H1 (cell line): ENCODE measurements at regions not wholly inside any gene's neighbourhood (a gene's known extent, or its start where the extent isn't known, plus 50 kb on each side); places are given as distances from the start of the nearest gene placed in this dataset.

Source experiments
- BRCA1 ChIP-seq: IDR thresholded peaks from 2 replicates; pipeline ENCODE4 v1.6.1; 2012; ENCODE audit warnings: low read depth, low read length, improper control_type of control experiment
- E2F6 ChIP-seq: IDR thresholded peaks from 2 replicates; pipeline ENCODE4 v1.6.1; 2012; ENCODE audit warnings: inconsistent platforms
- GABPA ChIP-seq: IDR thresholded peaks from 2 replicates; pipeline ENCODE4 v1.6.1; 2011; ENCODE audit warnings: mild to moderate bottlenecking, low read length, moderate library complexity, borderline replicate concordance; ENCODE audit not compliant: insufficient read depth
- HDAC6 ChIP-seq: IDR thresholded peaks from one replicate; pipeline ENCODE4 v1.7.1; 2012; ENCODE audit warnings: low read depth, mild to moderate bottlenecking, inconsistent platforms, low read length, moderate library complexity
- KDM5A ChIP-seq: fragments of 200-600 bp; IDR thresholded peaks from 2 replicates; pipeline ENCODE4 v1.7.1; 2012; ENCODE audit warnings: mild to moderate bottlenecking, low read length, inconsistent platforms, mixed read lengths
- MAFK ChIP-seq: IDR thresholded peaks from 2 replicates; pipeline ENCODE4 v1.6.1; 2012; ENCODE audit warnings: low read depth, mild to moderate bottlenecking, improper control_type of control experiment, low read length
- RAD21 ChIP-seq, 2 experiments: IDR thresholded peaks in 1 of 2; conservative IDR thresholded peaks in 1 of 2; 2 replicates each; pipeline ENCODE4 v1.6.1; 2011; ENCODE audit warnings: low read depth in 2 of 2, low read length in 2 of 2, improper control_type of control experiment in 1 of 2, inconsistent platforms in 1 of 2, mild to moderate bottlenecking in 1 of 2, moderate library complexity in 1 of 2
- RFX5 ChIP-seq: IDR thresholded peaks from 2 replicates; pipeline ENCODE4 v1.6.1; 2011; ENCODE audit warnings: low read depth, low read length, improper control_type of control experiment, borderline replicate concordance
- RXRA ChIP-seq: IDR thresholded peaks from 2 replicates; pipeline ENCODE4 v1.6.1; 2011; ENCODE audit warnings: low read depth, mild to moderate bottlenecking, low read length, moderate library complexity; ENCODE audit not compliant: insufficient read depth
- SIX5 ChIP-seq: IDR thresholded peaks from 2 replicates; pipeline ENCODE4 v1.6.1; 2011; ENCODE audit warnings: mild to moderate bottlenecking, low read depth, low read length
- TCF12 ChIP-seq: IDR thresholded peaks from 2 replicates; pipeline ENCODE4 v1.6.1; 2011; ENCODE audit warnings: low read depth, mild to moderate bottlenecking, low read length
- TEAD4 ChIP-seq: IDR thresholded peaks from 2 replicates; pipeline ENCODE4 v1.6.1; 2012; ENCODE audit warnings: low read depth, low read length, inconsistent platforms, mixed read lengths
- YY1 ChIP-seq: IDR thresholded peaks from 2 replicates; pipeline ENCODE4 v1.6.1; 2011; ENCODE audit warnings: low read depth, mild to moderate bottlenecking, low read length

DNA sequence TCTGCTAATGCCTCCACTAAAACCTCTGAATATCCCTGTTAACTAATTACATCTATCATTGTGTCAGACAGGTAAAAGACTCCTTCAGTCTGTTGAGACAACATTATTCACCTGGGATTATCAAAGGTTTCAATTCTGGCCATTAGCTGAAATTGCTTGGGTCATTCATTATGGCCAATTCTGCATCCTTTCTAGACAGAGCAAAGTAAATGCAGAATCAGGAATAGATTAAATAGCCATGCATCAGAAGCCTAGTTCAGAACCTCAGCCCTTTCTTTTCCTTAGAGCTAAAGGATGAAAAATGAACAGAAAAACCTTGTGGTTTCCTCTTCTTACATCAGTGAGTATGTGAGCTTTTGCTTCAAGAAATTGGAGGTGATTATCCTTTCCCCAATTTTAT is 665.4 kb upstream of the CAMK1G start (continued):
- no peak for TF ChIP-seq RXRA
- no peak for TF ChIP-seq YY1
- no peak for TF ChIP-seq RAD21 (IDR thresholded peaks at IDR 0.05 in 1 of 2, conservative IDR thresholded peaks at IDR 0.05 in 1 of 2; ENCODE audit: low read depth in 2 of 2, low read length in 2 of 2)
- no peak for TF ChIP-seq KDM5A
- TF ChIP-seq BRCA1 = no peak
- no peak for TF ChIP-seq TEAD4
- no peak for TF ChIP-seq TCF12
- TF ChIP-seq SIX5 = no peak
- TF ChIP-seq GABPA = no peak
- no peak for TF ChIP-seq E2F6
- TF ChIP-seq MAFK = no peak
- no peak for TF ChIP-seq RFX5
- TF ChIP-seq HDAC6 = no peak
- TF ChIP-seq, all 59 proteins: peak for 0
